ENCODE measurements at regions not wholly inside any gene's neighbourhood (a gene's known extent, or its start where the extent isn't known, plus 50 kb on each side); places are given as distances from the start of the nearest gene placed in this dataset.

DNA sequence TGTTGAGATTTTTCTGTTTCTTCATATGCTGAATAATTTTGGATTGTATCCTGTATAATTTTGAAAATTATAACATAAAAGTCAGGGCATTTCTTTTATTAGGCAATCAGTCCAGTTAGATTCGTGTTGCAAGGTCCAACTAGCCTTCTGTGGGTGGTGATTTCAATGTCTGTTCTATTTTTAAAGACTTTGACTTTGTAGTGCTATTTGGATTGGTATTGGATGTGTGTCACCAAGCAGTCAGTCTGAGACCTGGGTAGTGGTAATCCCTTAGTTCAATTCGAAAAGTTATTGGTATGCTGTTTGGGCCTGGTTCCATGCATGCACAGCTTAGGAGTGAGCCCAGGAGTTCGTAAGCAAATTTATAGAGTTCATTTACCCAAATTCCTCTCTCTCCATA lies 82.2 kb downstream of the EPDR1 start:
- no peaks in the 10 kb centered on the region for H3K36me3 Mint-ChIP-seq (ENCODE audit: insufficient read depth in 2 of 2)
- H3K4me3 Mint-ChIP-seq: no peak overlapping the region
- DNase-seq (no peak), ATAC-seq (replicated peaks in 1 of 2) (no peak)
- no peaks in the 10 kb centered on the region for H3K9me3 Mint-ChIP-seq
- H3K4me1 Mint-ChIP-seq (ENCODE audit: low read depth): no peaks in the 10 kb centered on the region
- no peak overlapping the region for H3K27ac Mint-ChIP-seq
- H3K27me3 Mint-ChIP-seq (ENCODE audit: low read depth): no peaks in the 10 kb centered on the region

DNA sequence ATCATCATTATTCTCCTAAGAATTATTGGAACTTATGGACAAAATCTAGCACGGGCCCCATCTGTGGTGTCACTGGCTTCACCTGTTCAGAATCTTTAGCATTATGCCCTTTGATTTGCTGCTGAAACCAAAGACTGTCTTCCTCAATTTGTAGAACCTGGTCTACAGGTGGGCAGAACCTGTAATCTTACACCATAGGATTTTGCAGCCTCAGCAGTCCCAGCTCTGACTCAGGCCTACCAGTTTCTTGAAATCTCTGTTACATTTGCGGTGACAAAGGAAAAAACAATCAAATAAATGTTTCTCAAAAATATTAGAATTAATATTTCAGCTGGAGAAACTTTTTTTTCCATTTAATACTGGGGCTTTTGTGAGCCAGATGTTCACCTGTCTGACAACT lies 86.1 kb downstream of the EPDR1 start:
- H3K27me3 Mint-ChIP-seq (ENCODE audit: low read depth): no peaks in the 10 kb centered on the region
- no peaks in the 10 kb centered on the region for H3K4me1 Mint-ChIP-seq (ENCODE audit: low read depth)
- no peak overlapping the region for H3K4me3 Mint-ChIP-seq
- H3K36me3 Mint-ChIP-seq (ENCODE audit: insufficient read depth in 2 of 2): peaks cover 1 to 2% of the 10 kb centered on the region in 2 donors
- DNase-seq: no peak
- no peak overlapping the region for H3K27ac Mint-ChIP-seq
- H3K9me3 Mint-ChIP-seq: peaks cover 2 to 6% of the 10 kb centered on the region in 2 donors
- ATAC-seq (replicated peaks in 1 of 2): no peak

DNA sequence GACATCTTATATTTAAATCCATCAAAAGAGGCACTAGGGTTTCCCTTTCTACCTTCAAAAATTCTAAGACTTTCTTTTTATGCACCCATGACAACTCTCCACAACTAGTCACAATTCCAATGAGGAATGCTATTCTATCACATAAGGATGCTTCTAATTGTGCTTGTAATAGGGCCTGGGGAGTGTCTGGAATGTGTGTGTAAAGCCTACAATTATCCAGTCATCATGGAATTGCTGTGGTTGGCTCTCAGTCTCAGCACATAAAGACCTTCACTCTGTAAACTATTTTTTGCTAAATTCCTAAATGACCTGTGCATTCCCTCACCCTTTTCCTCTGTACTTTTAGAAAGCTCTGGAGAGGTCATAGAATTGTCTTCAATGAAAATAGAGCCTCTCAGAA lies 86.7 kb downstream of the EPDR1 start:
- Mint-ChIP-seq H3K27me3 (ENCODE audit: low read depth) (no peaks in the 10 kb centered on the region), H3K36me3 (ENCODE audit: insufficient read depth in 2 of 2) (peaks cover 1 to 2% of the 10 kb centered on the region in 2 donors), H3K4me1 (ENCODE audit: low read depth) (no peaks in the 10 kb centered on the region), H3K9me3 (peaks cover 2 to 6% of the 10 kb centered on the region in 2 donors), H3K27ac (no peak overlapping the region), H3K4me3 (no peak overlapping the region)
- ATAC-seq (replicated peaks in 1 of 2) (no peak), DNase-seq (no peak)

DNA sequence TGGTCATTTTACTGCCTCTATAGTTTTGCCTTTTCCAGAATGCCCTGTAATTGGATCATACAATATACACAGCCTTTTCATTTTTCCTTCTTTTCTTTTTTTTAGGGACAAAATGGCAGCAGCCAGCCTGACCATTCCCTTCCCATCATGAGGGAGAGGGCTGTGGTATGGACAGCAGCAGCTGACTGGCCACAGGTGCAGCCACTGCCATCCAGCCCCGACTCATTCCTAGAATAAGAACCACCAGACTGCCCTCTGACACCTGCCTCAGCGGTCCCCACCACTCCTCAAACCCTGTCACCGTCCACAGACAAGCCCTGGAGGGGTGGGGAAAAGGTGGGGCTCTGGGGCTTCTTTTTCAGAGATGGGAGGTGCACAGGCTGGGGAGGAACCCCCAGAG lies 92.8 kb downstream of the EPDR1 start:
- peaks cover 2 to 6% of the 10 kb centered on the region in 2 donors for H3K9me3 Mint-ChIP-seq
- H3K36me3 Mint-ChIP-seq (ENCODE audit: insufficient read depth in 2 of 2): peaks cover 1 to 2% of the 10 kb centered on the region in 2 donors
- H3K27ac Mint-ChIP-seq: no peak overlapping the region

DNA sequence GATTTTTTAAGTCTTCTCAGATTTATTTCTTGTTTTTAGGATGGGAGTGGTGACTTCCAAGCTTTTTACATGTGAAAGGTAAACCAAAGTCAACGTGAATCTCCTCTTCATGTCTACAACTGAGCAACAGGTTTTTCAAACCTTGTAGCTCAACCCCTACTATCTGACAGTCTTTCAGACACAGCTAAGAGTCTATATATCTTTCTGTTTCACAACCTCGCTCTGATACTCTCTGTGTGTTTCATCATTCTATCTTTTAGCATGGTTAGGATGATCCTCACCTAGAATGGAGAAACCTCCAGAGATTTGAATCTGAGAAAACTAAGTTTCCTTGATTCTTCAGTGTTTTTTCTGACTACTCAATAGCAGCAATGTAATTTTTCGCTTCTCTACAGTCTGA lies 96.1 kb downstream of the EPDR1 start:
- no peaks in the 10 kb centered on the region for H3K9me3 Mint-ChIP-seq
- no peak overlapping the region for H3K27ac Mint-ChIP-seq
- no peak overlapping the region for H3K4me3 Mint-ChIP-seq

More for the DNA sequence above, 92.8 kb downstream of the EPDR1 start:
- no peak overlapping the region for H3K4me3 Mint-ChIP-seq
- peaks cover 21% of the 10 kb centered on the region for H3K27me3 Mint-ChIP-seq (ENCODE audit: low read depth)
- no peaks in the 10 kb centered on the region for H3K4me1 Mint-ChIP-seq (ENCODE audit: low read depth)
- no peak for DNase-seq
- no peak for ATAC-seq (replicated peaks in 1 of 2)

DNA sequence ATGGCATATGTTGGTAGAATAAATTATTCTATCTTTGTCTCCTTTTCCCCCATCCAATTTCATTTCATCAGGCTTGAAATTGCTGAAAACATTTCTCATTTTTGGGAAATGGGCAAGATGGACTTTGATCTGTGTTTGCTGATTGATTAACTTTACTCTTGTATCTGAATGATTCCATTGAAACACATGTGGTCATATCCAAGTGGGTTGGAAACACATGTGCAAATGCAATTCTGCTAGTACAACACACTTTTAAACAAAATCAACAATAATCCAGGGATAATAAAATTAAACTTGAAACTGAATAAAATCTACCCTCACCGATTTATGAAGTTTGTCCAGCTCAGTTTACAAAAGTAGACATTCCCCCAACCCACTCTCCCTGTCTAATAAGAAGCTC lies 96.9 kb downstream of the EPDR1 start:
- Mint-ChIP-seq H3K4me3 (no peak overlapping the region), H3K27me3 (ENCODE audit: low read depth) (peaks cover 21% of the 10 kb centered on the region), H3K9me3 (no peaks in the 10 kb centered on the region), H3K27ac (no peak overlapping the region), H3K36me3 (ENCODE audit: insufficient read depth in 2 of 2) (no peaks in the 10 kb centered on the region), H3K4me1 (ENCODE audit: low read depth) (no peaks in the 10 kb centered on the region)
- ATAC-seq (replicated peaks in 1 of 2) (no peak), DNase-seq (no peak)

More for the DNA sequence above, 96.1 kb downstream of the EPDR1 start:
- Mint-ChIP-seq H3K4me1 (ENCODE audit: low read depth) (no peaks in the 10 kb centered on the region), H3K27me3 (ENCODE audit: low read depth) (peaks cover 21% of the 10 kb centered on the region), H3K36me3 (ENCODE audit: insufficient read depth in 2 of 2) (no peaks in the 10 kb centered on the region)
- ATAC-seq (replicated peaks in 1 of 2) (no peak), DNase-seq (no peak)

DNA sequence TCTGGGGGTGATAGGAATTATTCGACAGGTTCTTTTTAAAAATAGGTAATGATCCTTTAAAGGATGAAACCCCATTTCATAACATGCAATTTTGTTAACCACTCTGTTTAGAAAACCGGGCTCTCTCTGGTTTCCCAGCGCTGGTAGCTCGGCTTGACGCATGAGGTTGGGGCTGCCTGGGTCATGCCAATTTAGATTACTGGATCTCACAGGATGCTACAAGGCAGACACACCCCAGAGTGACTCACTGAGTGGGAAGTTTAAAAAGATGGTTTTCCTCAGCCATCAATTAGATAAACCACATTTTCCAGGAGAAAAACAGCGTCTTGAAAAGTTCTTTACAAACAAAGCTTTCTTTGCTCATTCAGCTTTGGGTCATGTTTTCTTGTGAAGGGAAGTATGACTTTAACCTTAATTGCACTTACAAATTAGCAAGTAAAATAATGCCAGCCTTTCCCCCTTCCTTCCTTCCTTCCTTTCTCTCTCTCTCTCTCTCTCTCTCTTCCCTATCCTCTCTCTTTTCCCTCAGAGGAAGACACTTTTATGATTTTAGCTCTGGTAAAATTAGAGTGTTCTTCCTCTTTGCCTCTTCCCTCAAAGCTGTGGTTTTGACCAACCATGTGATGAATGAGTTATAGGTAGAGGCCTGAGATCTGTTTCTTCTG lies 99.8 kb downstream of the EPDR1 start:
- no peaks in the 10 kb centered on the region for H3K4me1 Mint-ChIP-seq (ENCODE audit: low read depth)

DNA sequence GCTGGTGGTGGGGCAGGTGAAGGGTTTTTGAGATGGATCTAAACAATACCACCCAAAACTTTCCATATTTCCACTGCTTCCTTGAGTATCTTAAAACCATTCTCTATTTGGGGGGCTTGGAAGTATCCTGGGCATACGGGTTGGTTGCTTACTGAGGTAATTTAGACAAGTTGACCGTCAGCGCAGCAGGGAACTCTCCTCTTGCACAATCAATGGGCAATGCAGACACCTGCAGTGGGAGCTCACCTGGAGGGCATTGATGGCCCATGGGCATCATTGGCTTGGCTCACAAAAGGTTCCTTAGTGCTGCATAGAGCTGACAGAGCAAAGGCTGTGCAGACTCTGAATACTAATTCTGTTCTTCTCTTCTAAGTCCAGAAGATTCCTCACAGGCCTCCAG lies 101.5 kb downstream of the EPDR1 start:
- peaks cover 14% of the 10 kb centered on the region for H3K27me3 Mint-ChIP-seq (ENCODE audit: low read depth)
- H3K27ac Mint-ChIP-seq: no peak overlapping the region
- no peak for ATAC-seq (replicated peaks in 1 of 2)

More for the DNA sequence above, 99.8 kb downstream of the EPDR1 start:
- Mint-ChIP-seq H3K36me3 (ENCODE audit: insufficient read depth in 2 of 2) (no peaks in the 10 kb centered on the region), H3K9me3 (no peaks in the 10 kb centered on the region), H3K27me3 (ENCODE audit: low read depth) (peaks cover 21% of the 10 kb centered on the region), H3K4me3 (no peak overlapping the region), H3K27ac (no peak overlapping the region)
- DNase-seq: no peak
- no peak for ATAC-seq (replicated peaks in 1 of 2)

DNA sequence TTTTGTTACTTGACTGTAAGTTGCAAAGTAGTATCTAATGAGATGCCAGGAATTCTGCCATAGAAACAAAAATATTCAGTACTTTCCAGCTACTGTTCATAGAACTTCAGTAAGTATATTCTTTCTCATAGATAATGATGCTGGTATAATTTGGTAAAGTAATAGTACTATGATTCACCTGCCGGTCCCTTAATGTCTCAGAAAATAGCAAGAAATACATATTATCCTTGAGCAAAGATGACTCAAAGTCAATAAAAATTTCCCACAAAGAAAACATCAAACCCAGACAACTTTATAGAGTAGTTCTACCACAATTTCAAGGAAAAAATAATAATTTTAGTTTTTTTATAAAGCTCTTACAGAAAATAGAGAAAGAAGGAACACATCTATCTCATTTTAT lies 105.4 kb downstream of the EPDR1 start:
- no peak for DNase-seq
- Mint-ChIP-seq H3K4me1 (ENCODE audit: low read depth) (no peaks in the 10 kb centered on the region), H3K27me3 (ENCODE audit: low read depth) (no peaks in the 10 kb centered on the region), H3K9me3 (peaks cover 0 to 2% of the 10 kb centered on the region in 2 donors), H3K4me3 (no peak overlapping the region), H3K27ac (no peak overlapping the region), H3K36me3 (ENCODE audit: insufficient read depth in 2 of 2) (no peaks in the 10 kb centered on the region)
- no peak for ATAC-seq (replicated peaks in 1 of 2)

More for the DNA sequence above, 101.5 kb downstream of the EPDR1 start:
- Mint-ChIP-seq H3K36me3 (ENCODE audit: insufficient read depth in 2 of 2) (no peaks in the 10 kb centered on the region), H3K4me3 (no peak overlapping the region), H3K4me1 (ENCODE audit: low read depth) (no peaks in the 10 kb centered on the region), H3K9me3 (no peaks in the 10 kb centered on the region)
- DNase-seq: no peak

DNA sequence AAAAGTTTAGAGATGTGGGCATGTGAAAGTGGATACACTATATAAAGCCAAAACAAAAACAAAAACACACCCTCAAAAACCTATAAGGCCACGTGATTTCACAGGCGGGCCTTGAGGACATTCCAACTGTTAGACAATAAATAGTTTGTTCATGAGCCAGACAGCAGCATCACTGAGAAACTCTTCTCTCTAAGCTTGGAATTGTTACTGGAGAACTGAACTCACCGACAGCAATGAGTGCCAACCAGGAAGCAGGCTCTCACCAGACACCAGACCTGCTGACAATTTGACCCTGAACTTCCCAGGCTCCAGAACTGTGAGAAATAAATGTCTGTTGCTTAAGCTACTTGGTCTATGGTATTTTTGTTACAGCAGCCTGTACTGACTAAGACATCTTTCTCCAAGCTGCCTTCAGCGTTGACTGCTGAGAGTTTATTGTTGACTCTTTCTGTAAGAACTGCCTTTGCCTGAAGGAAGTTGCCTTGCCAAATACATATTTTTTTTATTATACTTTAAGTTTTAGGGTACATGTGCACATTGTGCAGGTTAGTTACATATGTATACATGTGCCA lies 107.5 kb downstream of the EPDR1 start:
- Mint-ChIP-seq H3K4me3 (no peak overlapping the region), H3K27ac (no peak overlapping the region), H3K36me3 (ENCODE audit: insufficient read depth in 2 of 2) (no peaks in the 10 kb centered on the region), H3K27me3 (ENCODE audit: low read depth) (no peaks in the 10 kb centered on the region), H3K4me1 (ENCODE audit: low read depth) (no peaks in the 10 kb centered on the region), H3K9me3 (peaks cover 0 to 2% of the 10 kb centered on the region in 2 donors)
- ATAC-seq (replicated peaks in 1 of 2): no peak
- no peak for DNase-seq

DNA sequence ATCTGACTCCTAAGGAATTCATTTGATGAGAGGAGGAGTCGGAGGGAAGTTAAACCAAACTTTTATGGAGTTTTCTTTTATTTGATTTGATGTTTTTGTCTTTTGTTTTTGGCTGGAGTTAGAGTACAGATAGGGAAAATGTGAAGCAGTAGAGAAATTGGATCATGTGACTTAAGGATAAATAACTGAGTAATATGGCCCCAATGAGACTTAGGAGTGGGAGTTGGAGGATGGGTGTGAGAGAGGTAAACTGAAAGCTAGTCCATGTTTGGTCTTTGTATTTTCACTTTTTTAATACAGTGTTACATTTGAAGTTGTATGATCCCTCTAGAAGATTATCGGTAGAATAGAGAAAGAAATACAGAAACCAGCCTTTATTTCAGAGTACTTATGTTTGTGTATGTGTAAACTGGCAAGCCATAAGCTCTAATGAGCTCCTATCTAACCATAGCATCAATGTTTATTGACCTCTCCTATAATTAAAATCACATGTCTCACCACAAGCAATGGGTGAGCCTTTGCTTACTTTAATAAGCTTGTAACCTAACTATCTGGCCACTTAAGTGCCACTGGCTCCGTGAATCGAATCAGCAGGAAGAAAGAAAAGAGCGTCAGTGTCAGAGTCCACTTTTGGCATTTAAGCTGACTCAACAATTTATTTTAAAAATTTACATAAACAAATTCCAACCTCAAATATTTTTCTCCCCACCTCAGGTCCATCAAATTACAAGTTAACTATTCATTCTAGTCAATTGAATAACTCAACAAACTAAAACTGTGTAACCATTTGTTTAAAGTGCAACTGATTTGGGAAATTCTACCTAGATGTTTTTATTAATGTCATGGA lies 113.8 kb downstream of the EPDR1 start:
- H3K9me3 Mint-ChIP-seq: peaks cover 0 to 2% of the 10 kb centered on the region in 2 donors
- H3K27ac Mint-ChIP-seq: no peak overlapping the region
- DNase-seq (no peak), ATAC-seq (replicated peaks in 1 of 2) (no peak)
- no peaks in the 10 kb centered on the region for H3K36me3 Mint-ChIP-seq (ENCODE audit: insufficient read depth in 2 of 2)
- H3K4me1 Mint-ChIP-seq (ENCODE audit: low read depth): no peaks in the 10 kb centered on the region
- H3K4me3 Mint-ChIP-seq: no peak overlapping the region
- H3K27me3 Mint-ChIP-seq (ENCODE audit: low read depth): no peaks in the 10 kb centered on the region

DNA sequence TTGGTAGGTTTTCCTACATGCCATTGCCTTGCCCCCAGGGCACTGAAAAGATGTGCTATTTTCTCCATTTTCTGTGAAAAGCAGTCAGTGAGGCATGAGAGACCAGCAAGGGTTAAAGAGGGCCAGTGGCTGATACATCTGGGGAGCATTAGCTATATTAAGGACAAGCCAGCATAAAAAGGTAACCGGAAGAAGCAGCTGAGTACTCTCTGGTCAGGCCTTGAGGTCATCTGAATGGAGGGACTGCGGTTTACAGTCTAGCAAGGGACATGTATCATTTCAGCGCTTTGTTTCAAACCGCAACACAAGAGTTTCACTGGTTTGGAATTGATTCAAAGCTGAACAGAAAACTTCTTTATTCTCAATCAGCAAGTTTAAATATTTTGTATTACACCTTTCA lies 120.4 kb downstream of the EPDR1 start:
- Mint-ChIP-seq H3K9me3 (no peaks in the 10 kb centered on the region), H3K4me3 (no peak overlapping the region), H3K4me1 (ENCODE audit: low read depth) (no peaks in the 10 kb centered on the region), H3K36me3 (ENCODE audit: insufficient read depth in 2 of 2) (no peaks in the 10 kb centered on the region), H3K27ac (no peak overlapping the region), H3K27me3 (ENCODE audit: low read depth) (no peaks in the 10 kb centered on the region)
- ATAC-seq (replicated peaks in 1 of 2) (no peak), DNase-seq (no peak)

DNA sequence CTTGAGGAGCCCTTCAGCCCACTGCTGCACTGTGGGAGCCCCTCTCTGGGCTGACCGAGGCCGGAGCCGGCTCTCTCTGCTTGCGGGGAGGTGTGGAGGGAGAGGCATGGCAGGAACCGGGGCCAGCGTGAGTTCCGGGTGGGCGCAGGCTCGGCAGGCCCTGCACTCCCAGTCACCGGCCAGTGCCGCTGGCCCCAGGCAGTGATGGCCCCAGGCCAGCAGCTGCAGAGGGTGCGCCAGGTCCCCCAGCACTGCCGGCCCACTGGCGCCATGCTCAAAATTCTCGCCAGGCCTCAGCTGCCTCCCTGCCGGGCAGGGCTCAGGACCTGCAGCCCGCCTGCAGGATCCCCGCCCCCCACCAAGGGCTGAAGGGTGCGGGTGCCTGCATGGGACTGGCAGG lies 128.4 kb upstream of the STARD3NL start:
- no peak overlapping the region for H3K4me3 Mint-ChIP-seq
- peaks cover 8% of the 10 kb centered on the region for H3K27me3 Mint-ChIP-seq (ENCODE audit: low read depth)
- DNase-seq (no peak), ATAC-seq (replicated peaks in 1 of 2) (no peak)
- H3K27ac Mint-ChIP-seq: no peak overlapping the region
- no peaks in the 10 kb centered on the region for H3K36me3 Mint-ChIP-seq (ENCODE audit: insufficient read depth in 2 of 2)
- no peaks in the 10 kb centered on the region for H3K4me1 Mint-ChIP-seq (ENCODE audit: low read depth)
- H3K9me3 Mint-ChIP-seq: no peaks in the 10 kb centered on the region
